HG03045 (cell line): ENCODE measurements at regions not wholly inside any gene's neighbourhood (a gene's known extent, or its start where the extent isn't known, plus 50 kb on each side); places are given as distances from the start of the nearest gene placed in this dataset.

ENCODE experiments used
- ATAC-seq: cut with Tn5 transposase; IDR thresholded peaks from one replicate; pipeline ENCODE4 v1.9.1; 2021; ENCODE audit warnings: mild to moderate bottlenecking, moderate library complexity; ENCODE audit not compliant: unreplicated experiment

DNA sequence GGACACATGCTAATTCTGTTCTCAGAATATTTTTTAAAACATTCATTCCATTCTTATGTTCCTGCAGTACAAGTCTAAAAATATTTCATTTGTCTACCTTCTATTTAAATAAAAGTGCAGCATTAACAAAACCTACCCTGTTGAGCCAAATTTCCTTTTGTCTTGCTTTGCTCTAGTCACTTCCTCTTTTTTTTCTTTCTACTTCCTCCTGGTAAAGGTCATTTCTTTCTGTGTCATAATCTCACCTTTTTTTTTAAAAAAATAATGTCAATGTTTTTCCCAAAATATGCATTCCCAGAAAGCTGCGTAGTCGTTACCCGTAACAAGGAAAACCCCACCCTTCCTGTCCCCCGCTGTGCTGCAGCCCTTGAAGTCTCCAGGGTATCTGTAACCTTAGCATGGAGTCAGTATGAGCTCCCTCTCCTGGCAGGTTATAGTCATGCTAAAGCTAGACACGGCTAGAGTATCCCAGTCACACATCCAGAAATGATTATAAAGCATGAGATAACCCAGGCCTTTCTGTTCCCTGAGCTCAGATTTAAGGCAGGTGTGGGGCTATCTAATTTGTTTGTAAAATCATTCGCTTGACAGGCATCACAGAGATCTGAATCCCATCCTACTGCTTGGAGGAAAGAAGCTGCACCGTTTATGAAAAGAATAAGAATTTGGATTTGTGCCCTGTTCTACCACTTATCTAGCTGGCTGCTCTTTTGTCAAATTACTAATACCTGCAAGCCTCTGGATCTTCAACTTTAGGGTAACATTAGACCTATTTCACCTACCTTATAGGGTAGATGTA is 51.1 kb upstream of the EED start:
- ATAC-seq: peak; percentile 95

DNA sequence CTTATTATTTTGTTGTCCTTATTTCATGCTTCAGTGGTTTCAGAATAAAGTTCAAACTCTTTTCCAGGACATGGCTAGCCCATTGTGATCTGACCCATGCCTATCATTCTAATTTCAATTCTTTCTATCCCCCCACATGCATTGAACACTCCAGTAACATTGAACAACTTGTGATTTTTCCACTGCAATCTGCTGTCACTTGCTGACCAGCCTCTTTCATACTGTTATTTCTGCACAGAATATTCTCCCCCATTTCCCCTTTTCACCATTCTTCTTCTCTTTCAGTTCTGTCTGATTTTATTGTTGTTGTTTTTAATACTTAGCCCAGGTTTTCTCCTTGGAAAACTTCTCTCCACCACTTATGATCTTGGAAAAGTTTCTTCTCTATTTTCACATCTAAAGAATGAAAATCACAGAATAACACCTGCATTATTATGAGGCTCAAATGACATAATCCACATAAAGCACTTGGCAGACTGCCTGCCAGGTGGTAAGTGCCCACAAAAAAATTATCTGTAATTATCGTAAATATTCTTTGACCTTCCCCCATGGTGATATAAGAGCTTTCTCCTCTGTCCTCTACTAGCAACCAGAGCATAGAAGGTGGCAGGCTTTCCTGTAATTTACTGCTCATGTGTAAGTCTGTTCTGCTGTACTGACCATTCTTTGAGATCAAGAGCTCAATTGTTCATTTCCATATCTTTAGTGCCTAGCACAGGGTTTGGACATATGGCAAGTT is 51.9 kb upstream of the EED start:
- no peak for ATAC-seq

DNA sequence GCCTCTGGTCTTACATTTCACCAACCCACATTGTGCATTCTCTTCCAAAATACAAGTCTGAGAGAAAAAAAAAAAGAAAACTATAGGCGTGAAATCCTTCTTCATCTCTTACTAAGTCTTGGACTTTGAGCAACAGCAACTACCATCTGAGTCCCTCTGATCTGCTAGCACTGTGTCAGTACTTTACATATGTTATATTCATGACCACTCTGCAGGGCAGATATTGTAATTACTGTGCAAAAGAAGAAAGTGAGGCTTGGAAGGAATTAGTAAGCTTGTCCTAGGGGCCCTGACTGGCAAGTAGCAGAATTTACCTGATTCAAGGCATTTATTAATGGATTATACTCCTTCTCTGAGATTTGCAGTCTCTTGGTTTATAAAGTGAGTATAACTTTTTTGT is 52.7 kb upstream of the EED start:
- ATAC-seq: no peak

DNA sequence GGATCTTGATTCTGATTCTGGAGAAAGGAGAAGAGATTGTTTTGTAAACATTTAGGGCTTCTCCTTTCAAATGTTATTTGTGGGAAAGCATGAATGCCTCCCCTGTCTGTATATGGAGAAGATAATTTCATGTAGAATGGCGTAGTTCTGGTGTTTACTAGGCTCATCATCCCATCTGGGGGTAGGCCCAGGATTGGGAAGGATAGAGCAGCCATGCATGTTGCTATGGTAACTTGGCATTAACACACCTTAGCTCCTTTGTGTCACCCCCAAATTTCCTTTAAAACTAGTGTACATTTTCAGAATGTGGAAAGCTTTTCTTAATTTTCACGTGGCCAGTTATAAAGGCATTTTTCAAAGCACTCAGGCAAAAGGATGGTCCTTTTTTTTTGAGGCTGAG is 57.5 kb upstream of the EED start:
- ATAC-seq: no peak

DNA sequence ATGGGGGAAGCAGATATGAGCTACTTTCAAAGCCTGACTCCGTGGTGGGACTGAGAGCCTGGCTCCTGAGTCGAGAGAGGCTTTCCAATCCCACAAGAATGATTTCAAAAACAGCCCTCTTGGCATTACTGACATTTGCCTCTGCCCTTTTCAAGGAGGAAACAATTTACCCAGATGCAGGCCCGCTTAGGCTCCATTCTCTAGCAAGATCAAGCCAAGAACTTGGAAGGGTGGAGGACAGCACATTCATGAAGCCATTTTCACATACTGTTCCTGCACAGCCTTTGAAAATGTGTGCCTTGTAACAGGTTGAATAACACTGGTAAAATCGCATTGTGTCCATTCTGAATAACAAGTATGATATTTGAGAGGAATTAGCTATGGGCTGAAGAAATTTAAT is 58.2 kb upstream of the EED start:
- no peak for ATAC-seq

DNA sequence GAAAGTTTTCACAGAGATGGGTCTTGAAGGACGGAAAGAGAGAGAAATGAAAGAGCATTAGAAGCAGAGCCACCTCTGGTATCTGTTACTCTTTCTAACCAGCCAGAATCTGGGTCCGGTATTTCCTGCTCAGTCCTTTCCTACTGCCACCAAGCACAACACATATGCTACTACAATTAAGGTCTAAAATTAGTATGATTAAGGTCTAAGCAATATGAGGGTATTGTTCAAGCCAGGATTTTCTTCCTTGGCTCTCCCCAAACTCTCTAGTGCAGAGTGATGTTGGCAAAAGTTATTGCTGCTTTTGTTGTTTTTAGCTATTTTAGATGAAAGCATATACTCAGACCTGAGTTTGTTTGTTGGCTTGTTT is 59.2 kb upstream of the EED start:
- ATAC-seq: no peak

DNA sequence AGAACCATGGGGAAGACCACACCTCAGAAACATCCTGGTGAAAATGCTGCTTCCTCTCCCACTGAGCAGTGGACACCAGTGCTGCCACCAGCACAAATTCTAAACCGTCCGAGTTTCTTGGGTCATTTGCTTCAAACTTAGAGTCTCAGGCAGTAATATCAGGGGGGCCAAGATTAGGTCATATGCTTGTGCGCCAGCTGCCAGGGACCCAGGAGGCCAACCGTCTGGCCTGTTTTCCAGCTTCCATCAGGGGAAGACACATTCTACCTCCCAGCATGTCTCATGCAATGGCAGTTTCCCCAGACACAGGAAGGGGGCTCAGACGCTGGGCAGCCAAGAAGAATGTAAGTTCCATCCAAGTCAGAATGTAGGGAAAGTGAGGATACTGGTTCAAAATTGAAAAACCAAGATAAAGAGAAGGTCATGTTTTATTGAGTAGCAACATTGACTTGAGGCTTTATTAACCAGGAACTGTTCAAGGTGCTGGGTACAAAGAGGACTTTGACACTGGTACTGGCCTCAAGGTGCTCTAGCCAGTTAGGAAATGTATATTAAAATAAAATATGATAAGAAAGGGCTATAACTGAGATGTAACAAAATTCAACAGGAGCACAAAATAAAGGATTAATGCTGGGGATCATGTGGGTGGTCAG is 59.7 kb upstream of the EED start:
- ATAC-seq: no peak

DNA sequence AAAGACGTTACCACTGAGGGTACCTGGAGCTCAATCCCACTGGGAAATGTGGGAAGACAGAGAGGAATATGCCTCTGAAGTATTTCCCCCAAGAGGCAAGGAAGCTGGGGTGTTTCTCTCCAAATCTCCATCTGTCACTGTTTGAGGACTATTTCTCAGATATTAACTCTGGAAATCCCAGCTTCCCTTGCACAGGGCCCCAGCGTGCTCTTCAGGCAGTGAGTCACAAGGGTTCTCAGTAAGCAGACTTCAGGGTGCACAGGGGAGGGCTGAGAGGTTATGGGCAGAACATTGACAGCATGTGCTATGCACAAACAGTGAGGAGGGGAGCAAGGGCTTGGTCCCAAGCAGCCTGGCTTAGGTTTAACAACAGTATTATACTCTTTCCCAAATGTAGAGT is 60.9 kb upstream of the EED start:
- no peak for ATAC-seq

DNA sequence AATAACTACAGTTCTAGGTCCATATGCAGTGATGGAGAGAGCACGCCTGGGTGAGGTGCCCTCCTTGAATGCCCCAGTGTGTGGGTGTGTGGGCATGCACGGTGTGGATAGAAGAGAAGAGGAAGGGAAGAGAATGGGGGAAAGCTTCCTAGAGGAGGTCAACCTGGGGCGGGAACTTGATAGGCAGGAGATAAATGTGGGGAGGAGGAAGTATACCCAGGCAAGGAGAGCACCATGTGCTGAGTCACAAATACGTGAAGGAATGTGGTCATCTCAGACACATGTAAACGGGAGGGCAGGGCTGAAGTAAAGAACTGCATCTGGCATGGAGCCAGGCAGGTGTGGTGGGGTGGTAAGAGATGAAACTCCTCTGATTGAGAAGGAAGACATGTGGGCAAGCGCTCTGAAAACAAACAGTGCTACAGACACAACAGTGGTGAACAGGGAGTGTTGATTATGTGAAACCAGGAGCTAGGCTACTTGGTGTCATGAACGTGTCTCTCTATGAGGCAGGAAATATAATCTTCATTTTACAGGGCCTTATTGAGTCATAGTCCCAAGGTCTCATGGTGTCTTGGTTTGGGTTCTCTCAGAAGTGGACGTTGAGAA is 61.5 kb upstream of the EED start:
- ATAC-seq: peak; percentile 86

DNA sequence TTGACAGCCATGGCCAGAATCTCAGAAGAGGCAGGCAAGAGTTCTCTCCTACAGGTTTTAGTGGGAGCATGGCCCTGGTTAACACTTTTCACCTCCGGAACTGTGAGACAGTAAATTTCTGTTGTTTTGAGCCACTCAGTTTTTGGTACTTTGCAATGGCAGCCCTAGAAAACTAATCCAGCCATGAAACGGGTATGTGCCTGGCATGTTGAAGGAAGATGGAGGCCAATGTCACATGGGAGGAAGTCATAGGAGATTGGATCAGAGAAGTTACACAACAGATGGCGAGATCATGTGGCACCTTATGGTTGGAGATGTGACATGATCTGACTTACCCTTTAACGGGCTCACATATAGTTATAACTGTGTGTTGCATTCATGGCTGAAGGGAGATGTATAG is 63.2 kb upstream of the EED start:
- no peak for ATAC-seq

DNA sequence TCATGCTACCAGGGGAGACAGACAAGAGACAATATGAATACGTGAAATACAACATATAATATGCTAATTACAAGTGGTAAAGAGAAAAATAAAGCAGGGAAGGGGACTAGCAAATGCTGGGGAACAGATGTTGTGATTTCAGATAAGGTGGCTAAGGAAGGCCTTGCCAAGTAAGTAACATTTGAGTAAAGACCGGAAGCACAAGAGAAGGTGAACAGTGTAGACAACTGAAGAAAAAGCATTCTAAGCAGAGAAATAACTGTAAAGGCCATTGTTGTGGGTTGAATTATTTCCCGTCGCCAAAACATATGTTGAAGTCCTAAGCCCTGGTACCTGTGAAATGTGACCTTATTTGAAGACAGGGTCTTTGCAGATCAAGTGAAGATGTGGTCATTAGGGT is 63.7 kb upstream of the EED start:
- no peak for ATAC-seq

DNA sequence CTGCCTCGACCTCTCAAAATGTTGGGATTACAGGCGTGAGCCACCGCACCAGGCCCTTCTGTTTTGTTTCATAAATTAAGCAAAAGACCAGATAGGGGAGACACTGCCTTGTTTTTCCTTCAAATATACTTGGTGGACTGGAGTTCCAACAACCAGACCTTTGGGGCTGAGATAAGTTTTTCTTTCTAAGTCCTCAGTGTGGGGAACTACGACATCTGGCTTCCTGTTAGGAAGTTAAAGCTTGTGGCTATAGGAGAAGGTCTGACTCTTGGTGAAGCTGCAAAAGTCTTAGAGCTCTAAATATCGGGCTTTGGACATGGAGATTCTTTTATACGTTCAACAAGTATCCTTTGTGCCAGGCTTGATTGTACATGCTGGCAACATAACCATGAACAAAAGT is 64.1 kb upstream of the EED start:
- no peak for ATAC-seq

DNA sequence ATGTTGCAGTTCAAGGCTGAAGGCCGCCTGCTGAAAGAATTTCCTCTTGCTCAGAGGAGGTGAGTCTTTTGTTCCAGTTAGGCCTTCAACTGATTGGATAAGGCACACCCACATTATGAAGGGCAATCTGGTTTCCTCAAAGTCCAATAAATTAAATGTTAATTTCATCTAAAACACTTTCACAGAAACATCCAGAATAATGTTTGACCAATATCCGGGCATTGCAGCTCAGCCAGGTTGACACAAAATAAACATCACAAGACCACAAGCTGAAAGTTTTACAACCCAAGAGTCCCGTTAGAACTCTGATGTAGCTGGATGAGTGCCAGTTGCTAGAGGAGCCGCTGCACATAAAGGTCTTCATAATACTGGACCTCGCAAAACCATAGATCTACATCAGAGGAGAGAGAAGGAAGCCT is 64.9 kb upstream of the EED start:
- no peak for ATAC-seq

DNA sequence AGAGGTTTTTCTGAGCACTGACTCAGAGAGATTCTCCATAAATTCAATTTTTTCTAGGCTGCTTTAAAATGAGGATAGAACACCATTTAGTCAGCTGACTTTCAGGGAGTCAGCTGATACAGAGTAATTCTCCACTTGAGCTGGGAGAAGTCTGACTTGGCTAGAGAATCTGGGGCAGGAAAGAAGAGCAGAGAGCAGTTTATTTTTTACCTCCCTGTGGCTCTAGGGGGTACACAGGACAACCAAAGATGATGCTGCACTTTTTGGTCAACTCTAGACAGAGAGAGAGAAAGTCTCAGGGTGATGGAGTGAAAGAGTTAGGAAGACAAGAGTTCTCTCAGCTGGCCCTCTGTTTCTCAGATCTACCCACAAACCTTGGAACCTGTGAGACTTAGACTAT is 67.3 kb upstream of the EED start:
- no peak for ATAC-seq

DNA sequence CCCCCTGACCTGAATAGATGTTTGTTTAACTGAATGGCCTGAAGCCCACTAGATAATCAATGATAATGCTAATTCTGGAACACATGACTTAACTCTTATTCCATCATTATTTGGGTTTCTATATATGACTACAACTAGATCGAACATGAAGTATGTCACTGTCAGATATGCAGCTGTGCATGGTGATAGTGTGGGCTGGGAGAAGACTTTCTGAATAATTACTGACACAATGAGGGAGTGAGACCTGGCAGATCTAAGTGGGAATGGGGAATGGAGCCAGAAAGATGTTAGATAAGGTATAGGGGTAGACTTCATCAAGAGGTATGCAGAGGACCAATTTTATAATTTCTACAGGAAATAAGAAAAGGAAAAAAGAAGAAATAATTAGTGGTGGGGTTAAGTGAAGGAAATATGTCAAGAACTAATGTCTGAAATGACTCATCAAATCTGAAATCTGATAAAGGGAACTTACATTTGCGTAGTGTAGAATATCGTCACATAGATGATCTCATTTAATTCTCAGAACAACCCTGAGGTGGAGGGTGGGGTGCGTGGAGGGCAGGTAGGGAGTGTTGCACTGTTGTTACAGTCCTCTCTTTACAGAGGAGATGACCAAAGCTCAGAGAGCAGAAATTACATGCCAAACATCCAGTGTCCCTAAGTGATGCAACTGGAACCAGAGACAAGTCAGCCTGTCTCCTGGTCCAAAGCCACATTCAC is 68.2 kb upstream of the EED start:
- no peak for ATAC-seq

DNA sequence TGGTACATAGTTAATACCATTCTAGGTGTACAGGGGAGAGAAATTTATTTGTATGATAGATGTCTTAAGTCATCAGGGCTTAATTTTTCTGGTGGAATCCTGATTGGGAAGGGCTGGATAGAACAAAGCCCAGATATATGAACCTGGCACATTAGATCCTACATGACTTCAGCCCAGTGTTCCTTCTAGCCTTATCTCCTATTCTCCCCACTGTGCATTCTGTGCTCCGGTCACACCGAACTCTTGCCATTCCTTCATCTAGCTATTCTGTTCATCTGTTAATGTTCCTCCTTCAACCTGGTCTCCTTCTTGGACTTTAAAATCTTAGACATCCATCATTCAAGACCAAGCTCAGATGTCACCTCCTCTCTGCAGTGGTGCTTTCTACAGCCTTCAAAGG is 68.9 kb upstream of the EED start:
- ATAC-seq: no peak

DNA sequence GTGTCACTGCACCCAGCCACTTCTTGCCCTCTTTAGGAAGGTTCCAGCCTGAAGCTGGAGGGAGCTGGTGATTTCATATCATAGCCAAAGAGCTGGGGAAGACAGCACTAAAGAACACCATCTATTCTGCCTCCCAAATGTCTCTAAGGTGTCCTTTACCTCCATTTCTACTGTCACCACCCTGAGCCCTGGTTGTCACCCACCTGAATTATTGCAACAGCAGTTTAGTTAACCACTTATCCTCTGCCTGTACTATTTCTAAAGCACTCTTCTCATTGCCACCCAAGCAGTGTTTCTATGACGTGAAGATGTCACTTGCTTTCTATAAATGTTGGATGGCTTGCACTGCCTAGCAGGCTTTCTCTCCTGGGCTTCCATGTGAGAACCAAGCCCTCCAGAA is 69.4 kb upstream of the EED start:
- ATAC-seq: no peak

DNA sequence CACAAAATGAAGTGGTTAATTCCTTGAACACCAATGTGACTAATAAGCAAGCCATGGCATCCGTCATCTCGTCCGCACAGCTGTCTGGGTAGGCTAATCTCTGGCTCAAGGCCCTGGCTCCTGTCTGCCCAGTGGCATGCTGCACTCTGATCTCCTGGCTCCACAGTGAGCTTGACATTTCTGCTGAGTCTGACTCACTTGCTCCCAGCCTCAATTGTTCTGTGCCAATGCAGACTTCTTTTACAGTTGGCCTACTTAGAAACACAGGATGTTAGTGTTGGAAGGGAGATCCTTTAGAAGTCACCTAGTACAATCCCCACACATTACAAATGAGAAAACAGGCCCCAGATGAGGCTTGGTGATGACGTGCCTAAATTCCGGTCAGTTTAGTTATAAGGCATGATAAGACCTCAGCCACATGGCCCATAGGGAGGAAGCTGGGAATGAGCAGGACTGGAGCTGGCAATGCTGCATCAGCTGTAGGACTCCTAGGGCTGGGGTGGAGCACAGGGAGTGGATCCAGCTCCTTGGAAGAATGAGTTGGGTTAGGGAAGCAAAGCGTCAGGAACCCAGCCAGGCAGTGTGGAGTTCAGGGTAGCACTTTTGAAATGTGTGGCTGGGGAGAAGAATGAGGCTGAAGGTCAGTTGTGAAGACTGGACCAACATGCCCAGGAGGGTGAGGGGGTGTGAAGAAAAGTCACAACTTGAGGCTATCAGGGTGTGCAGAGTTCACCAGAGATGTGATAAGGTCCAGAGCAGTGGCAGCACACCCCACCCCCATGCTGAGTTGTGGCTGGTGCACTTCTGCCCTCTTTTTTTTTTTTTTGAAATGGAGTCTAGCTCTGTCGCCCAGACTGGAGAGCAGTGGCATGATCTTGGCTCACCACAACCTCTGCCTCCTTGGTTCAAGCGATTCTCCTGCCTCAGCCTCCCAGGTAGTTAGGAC is 70.2 kb upstream of the EED start:
- no peak for ATAC-seq

DNA sequence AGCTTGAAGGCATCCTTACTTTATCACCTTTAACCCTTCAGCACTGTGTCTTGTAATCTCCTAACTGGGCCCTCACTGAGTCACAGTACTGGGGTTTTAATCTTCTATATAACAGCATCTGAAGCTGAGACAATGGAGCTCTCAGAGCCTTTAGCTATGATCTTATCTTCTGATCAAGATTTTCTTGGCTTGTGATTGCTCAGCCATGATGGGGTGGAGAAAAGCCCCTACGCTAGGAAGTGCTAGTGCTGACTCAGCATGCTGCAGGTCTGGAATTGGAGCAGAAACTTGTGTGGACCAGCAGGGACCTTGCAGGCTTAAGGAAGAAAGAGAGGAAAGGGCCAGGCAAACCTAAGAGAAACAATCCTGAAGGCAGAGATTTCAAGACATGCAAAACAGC is 71.7 kb upstream of the EED start:
- no peak for ATAC-seq

DNA sequence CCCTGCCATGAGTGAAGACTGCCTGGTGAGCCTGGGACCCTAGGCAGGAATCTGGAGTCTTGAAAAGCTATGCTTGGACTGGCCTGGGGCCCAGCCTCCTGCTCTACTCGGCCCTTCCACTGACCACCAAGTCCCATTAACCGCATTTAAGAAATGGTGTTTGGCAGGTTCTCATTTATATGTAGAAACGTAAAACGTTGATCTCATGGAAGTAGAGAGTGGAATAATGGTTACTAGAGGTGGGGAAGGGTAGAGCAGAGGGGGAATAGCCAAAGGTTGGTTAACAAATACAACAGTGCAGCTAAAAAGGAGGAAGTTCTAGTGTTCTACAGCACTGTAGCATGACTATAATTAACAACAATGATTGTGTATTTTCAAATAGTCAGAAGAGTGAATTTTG is 72.9 kb upstream of the EED start:
- ATAC-seq: no peak
